ENCODE measurements at regions not wholly inside any gene's neighbourhood (a gene's known extent, or its start where the extent isn't known, plus 50 kb on each side); places are given as distances from the start of the nearest gene placed in this dataset.

- no peak for TF ChIP-seq CTCF (IDR thresholded peaks at IDR 0.05)
- TF ChIP-seq POLR2A (IDR thresholded peaks at IDR 0.05), result no peak
- no peak for TF ChIP-seq POLR2AphosphoS5 (IDR thresholded peaks at IDR 0.05)
- no peak for TF ChIP-seq EP300 (IDR thresholded peaks at IDR 0.05)
Measured at GRCh38 chr10:47246406-47247147, 53.4 kb upstream of the GDF10 start.

Data from sigmoid colon (tissue), 4 donors.